ENCODE measurements at regions not wholly inside any gene's neighbourhood (a gene's known extent, or its start where the extent isn't known, plus 50 kb on each side); places are given as distances from the start of the nearest gene placed in this dataset.

DNA sequence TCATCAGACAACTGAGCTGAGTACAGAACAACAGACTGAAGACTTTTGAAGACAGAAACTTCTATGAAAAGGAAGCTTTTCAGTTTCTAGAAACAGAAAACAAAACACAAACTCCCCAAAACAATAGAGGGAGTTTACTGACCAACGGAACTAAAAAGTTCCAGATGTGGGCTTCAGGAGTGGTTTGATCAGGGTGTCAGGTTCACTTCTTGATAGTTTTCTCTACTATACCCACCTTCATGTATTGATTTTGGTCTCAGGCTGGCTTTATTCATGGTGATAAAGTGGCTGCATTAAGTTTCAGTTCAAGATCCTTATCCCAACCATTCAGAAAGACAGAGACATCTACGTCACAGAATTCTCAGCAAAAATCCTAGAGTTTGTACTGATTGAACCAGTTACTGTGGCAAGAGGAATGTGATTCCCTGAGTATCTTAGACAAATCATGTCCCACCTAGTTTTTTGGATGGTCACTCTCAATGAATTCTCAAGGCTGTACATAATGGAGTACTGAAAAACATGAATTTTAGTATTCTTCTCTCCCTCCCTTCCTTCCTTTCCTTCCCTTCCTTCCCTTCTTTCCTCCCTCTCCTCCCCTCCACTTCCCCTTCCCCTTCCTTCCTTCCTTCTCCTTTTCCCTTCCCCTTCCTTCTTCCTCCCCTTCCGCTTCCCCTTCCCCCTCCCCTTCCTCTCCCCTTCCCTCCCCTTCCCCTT lies 680.5 kb downstream of the PTPRU start:
- no peak for DNase-seq (ENCODE audit: low spot score in 2 of 2)
- H3K4me1 ChIP-seq, result no peaks in the 10 kb centered on the region
- intact Hi-C loops (cut with DNase I), result no loop called here
- no peaks in the 10 kb centered on the region for H3K36me3 ChIP-seq
- no peak overlapping the region for H3K27ac ChIP-seq
- H3K27me3 ChIP-seq, result no peaks in the 10 kb centered on the region
- TF ChIP-seq, protein P1, sequence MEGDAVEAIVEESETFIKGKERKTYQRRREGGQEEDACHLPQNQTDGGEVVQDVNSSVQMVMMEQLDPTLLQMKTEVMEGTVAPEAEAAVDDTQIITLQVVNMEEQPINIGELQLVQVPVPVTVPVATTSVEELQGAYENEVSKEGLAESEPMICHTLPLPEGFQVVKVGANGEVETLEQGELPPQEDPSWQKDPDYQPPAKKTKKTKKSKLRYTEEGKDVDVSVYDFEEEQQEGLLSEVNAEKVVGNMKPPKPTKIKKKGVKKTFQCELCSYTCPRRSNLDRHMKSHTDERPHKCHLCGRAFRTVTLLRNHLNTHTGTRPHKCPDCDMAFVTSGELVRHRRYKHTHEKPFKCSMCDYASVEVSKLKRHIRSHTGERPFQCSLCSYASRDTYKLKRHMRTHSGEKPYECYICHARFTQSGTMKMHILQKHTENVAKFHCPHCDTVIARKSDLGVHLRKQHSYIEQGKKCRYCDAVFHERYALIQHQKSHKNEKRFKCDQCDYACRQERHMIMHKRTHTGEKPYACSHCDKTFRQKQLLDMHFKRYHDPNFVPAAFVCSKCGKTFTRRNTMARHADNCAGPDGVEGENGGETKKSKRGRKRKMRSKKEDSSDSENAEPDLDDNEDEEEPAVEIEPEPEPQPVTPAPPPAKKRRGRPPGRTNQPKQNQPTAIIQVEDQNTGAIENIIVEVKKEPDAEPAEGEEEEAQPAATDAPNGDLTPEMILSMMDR (IDR thresholded peaks at IDR 0.05), result no peak
- H3K9me3 ChIP-seq, result no peaks in the 10 kb centered on the region
- no peak overlapping the region for H3K4me3 ChIP-seq

DNA sequence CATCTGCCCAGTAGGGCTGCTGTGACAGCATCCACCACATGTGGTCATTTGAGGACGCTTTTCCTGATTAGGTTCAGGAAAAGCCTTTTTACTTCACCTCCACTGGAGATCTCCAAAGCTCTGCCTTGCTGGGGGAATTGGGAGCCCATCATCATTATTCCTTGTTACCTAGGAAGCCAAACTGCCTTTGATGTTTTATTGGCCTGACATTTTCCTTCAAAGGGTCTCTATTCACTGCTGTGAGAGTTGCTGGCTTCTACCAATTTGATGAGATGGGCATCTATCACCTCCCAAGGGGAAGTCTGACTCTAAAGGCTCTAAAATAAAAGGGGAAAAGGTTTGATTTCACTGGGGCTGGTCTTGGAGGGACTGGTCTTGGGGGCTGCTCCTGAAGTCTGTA lies 678.6 kb downstream of the PTPRU start:
- Histone ChIP-seq H3K9me3 (no peaks in the 10 kb centered on the region), H3K27me3 (no peaks in the 10 kb centered on the region), H3K36me3 (no peaks in the 10 kb centered on the region), H3K27ac (no peak overlapping the region), H3K4me3 (no peak overlapping the region), H3K4me1 (no peaks in the 10 kb centered on the region)
- no peak for DNase-seq (ENCODE audit: low spot score in 2 of 2)
- TF ChIP-seq, protein P1 (IDR thresholded peaks at IDR 0.05), result no peak
- intact Hi-C loops (cut with DNase I), result no loop called here

DNA sequence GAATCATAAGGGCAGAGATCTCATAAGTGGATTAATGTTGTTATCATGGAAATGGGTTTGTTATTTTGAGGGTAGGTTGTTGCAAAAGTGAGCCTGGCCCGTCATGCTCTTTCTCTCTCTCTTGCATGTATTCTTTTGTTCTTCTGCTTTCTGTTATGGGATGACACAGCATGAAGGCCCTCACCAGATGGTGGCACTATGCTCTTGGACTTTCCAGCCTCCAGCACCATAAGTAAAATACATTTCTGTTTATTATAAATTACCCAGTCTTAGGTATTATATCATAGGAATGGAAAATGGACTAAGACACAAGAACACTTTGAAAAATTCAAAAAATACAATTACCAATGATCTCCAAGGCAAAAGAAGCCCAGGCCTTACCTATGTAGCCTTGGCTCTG lies 676.1 kb downstream of the PTPRU start:
- TF ChIP-seq, protein P1 (IDR thresholded peaks at IDR 0.05), result no peak
- intact Hi-C loops (cut with DNase I), result loop anchor here (2.0 kb wide), 1 partner anchor 174 kb away; no protein-coding TSS in a partner anchor
- no peaks in the 10 kb centered on the region for H3K27me3 ChIP-seq
- no peaks in the 10 kb centered on the region for H3K9me3 ChIP-seq
- H3K27ac ChIP-seq, result no peak overlapping the region
- H3K4me3 ChIP-seq, result no peak overlapping the region
- DNase-seq (ENCODE audit: low spot score in 2 of 2), result no peak
- H3K36me3 ChIP-seq, result no peaks in the 10 kb centered on the region
- no peaks in the 10 kb centered on the region for H3K4me1 ChIP-seq

DNA sequence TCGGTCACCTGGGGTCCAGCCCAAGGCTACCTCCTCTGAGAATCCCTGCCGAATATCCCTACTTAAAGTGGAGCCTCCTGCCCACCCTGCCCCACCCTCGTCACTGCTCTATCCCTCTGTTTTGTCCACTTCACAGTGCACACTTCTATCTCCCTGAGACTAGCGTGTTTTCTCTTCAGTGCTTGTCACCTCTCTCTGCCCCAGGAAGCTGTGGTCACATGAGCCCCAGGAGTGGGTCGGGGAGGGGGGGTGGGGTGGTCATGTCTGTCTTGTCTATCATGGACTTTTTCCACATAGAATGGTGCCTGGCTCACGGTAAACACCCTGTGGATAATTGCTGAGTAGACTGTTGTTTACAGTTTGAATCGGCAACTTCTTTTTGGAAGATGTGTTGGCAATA lies 673.6 kb downstream of the PTPRU start:
- Histone ChIP-seq H3K36me3 (no peaks in the 10 kb centered on the region), H3K27ac (no peak overlapping the region), H3K9me3 (no peaks in the 10 kb centered on the region), H3K4me1 (no peaks in the 10 kb centered on the region), H3K27me3 (no peaks in the 10 kb centered on the region), H3K4me3 (no peak overlapping the region)
- no peak for DNase-seq (ENCODE audit: low spot score in 2 of 2)
- intact Hi-C loops (cut with DNase I), result no loop called here
- TF ChIP-seq, protein P1 (IDR thresholded peaks at IDR 0.05), result no peak

DNA sequence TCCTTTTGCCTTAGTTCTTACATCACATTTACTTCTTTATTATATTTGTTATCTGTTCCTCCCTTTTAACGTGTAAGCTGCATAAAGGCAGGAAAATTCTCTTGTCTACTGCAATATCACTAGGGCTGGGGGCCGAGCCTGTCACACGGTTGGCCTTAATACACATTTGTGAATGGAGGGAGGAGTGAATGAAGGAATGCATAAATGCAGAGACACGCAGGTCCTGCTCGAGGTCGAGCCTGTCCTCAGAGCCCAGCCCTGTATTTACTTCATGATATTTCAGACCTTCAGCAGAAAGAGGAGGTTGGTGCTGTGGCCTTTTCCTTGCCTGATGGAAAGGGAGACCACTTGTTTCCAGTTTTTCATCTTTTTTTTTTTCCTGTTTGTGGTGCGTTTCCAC lies 671.3 kb downstream of the PTPRU start:
- Histone ChIP-seq H3K4me1 (no peaks in the 10 kb centered on the region), H3K27ac (no peak overlapping the region), H3K4me3 (no peak overlapping the region), H3K36me3 (no peaks in the 10 kb centered on the region), H3K9me3 (no peaks in the 10 kb centered on the region), H3K27me3 (no peaks in the 10 kb centered on the region)
- no peak for DNase-seq (ENCODE audit: low spot score in 2 of 2)
- TF ChIP-seq, protein P1 (IDR thresholded peaks at IDR 0.05), result no peak
- intact Hi-C loops (cut with DNase I), result no loop called here

DNA sequence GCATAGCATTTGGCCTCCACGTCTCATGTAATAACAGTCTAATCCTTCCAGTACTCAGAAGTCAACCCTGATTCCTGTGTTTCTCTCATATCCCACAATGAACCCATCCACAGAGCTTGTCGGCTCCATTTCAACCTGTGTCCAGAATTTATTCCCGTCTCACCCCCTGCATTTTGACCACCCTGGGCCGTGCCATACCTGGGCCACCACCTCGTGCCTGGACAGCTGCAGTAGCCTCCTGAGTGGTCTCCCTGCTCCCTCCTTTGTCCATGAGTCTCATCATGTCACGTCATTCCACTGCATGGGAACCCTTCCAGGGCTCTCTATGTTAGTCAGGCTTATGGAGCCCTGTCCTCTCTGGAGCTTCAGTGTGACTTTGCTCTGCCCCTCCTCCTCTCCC lies 670.6 kb downstream of the PTPRU start:
- no peak for DNase-seq (ENCODE audit: low spot score in 2 of 2)
- intact Hi-C loops (cut with DNase I), result no loop called here

More for the DNA sequence above, 670.6 kb downstream of the PTPRU start:
- TF ChIP-seq, protein P1 (IDR thresholded peaks at IDR 0.05), result no peak
- Histone ChIP-seq H3K27ac (no peak overlapping the region), H3K4me3 (no peak overlapping the region), H3K36me3 (no peaks in the 10 kb centered on the region), H3K27me3 (no peaks in the 10 kb centered on the region), H3K9me3 (no peaks in the 10 kb centered on the region), H3K4me1 (no peaks in the 10 kb centered on the region)
